ENCODE measurements at regions not wholly inside any gene's neighbourhood (a gene's known extent, or its start where the extent isn't known, plus 50 kb on each side); places are given as distances from the start of the nearest gene placed in this dataset.

- H3K4me1 ChIP-seq (replicated peaks in 1 of 2): no peaks in the 10 kb centered on the region
- H3K4me3 ChIP-seq: no peak overlapping the region
- no peak overlapping the region for H3K27ac ChIP-seq
- 0 to 100% (median 50%) methylated on average over 1 to 2 of the region's 2 CpGs; no CpG with 5 or more reads in 5 of the 10 experiments for WGBS, 10 experiments
- peak in 1 of 8 experiments; percentile 81 for ATAC-seq (replicated peaks in 6 of 8)
- in situ Hi-C loops (cut with MboI; ENCODE audit: low pct_unique_long_range_greater_than_20kb in 2 of 9, low sequenced_read_pairs in 9 of 9, unreplicated experiment in 9 of 9): loop anchor here in 1 of 9 experiments (25.0 kb wide), 1 partner anchor 127 kb away; no protein-coding TSS in a partner anchor
These were observed 648.4 kb upstream of the HTR2C start for GRCh38 chrX:113935518-113935917.

DNA sequence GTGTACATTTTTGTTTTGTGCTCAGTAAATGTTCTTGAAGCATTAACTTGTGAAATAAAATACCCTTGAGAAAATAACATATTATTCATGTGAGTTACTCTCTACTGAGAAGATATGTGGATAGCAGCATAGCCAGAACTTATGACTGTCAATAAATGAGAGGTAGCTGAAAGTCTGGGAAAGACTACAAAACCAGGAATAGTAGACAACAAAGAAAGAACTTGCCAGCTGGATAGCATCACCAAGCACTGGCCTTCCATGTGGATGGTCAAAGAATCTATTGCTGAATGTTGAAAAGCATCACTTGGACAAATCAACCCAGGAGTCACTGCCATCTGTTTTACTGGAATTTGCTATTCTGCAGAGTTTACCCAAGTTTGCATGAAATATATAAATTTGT, 650.0 kb upstream of the HTR2C start:
- ATAC-seq (replicated peaks in 6 of 8): no peak
- in situ Hi-C loops (cut with MboI; ENCODE audit: low pct_unique_long_range_greater_than_20kb in 2 of 9, low sequenced_read_pairs in 9 of 9, unreplicated experiment in 9 of 9): loop anchor here in 1 of 9 experiments (25.0 kb wide), 1 partner anchor 128 kb away; no protein-coding TSS in a partner anchor

DNA sequence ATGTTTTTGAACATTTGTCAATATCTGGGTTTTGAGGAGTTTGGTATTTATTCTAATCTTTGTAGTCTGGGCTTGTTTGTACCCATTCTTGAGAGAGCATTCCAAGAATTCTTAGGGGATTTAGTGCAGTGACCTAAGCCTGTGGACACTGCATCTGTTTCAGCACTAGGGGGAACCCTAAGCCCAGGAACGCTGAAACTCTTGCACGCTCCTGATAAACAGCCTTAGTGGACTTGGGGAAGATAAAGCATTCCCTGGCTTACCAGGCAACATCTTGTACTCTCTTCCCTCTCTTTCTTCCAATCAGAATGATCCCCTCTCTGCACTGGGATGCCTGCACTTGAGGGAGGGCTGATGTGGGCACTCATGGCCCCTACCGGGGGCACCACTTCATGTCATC, 654.9 kb upstream of the HTR2C start:
- in situ Hi-C loops (cut with MboI; ENCODE audit: low pct_unique_long_range_greater_than_20kb in 2 of 9, low sequenced_read_pairs in 9 of 9, unreplicated experiment in 9 of 9): loop anchor here in 1 of 9 experiments (25.0 kb wide), 1 partner anchor 133 kb away; no protein-coding TSS in a partner anchor
- 20% methylated on average over 2 of the region's 3 CpGs; no CpG with 5 or more reads in 9 of the 10 experiments for WGBS, 10 experiments
- Histone ChIP-seq H3K4me3 (no peak overlapping the region), H3K27ac (no peak overlapping the region), H3K4me1 (replicated peaks in 1 of 2) (no peaks in the 10 kb centered on the region)
- ATAC-seq (replicated peaks in 6 of 8): peak in 6 of 8 experiments; percentile 64 to 93 (median 70)

More for the DNA sequence above, 650.0 kb upstream of the HTR2C start:
- no peak overlapping the region for H3K27ac ChIP-seq
- H3K4me1 ChIP-seq (replicated peaks in 1 of 2): no peaks in the 10 kb centered on the region
- no peak overlapping the region for H3K4me3 ChIP-seq

DNA sequence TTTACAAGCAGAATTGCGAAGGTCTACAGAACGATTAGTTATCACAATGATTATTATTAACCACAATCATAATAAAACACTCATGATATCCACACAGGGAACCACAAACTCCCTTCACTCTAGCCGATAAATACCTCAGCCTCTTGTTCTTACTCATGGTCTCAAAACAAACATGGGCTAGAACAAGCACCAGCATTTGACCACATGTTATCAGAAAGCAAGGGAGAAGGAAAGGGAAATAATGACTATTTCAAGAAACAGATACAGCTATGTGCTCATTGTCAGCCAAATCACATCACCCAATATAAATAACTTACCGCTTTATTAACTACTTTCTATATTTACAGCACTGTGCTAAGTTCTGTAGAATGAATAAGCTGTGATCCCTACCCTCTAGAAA, 663.2 kb upstream of the HTR2C start:
- 0 to 100% (median 80%) methylated on average over 1 to 4 of the region's 4 CpGs; no CpG with 5 or more reads in 5 of the 10 experiments for WGBS, 10 experiments

GRCh38 chrX:113919387-113919786, 664.5 kb upstream of the HTR2C start:
- Histone ChIP-seq H3K4me3 (no peak overlapping the region), H3K4me1 (replicated peaks in 1 of 2) (no peaks in the 10 kb centered on the region), H3K27ac (no peak overlapping the region)
- no peak for ATAC-seq (replicated peaks in 6 of 8)
- WGBS, 10 experiments: 17 to 83% (median 75%) methylated on average over 1 to 3 of the region's 4 CpGs; no CpG with 5 or more reads in 6 of the 10 experiments
- in situ Hi-C loops (cut with MboI; ENCODE audit: low pct_unique_long_range_greater_than_20kb in 2 of 9, low sequenced_read_pairs in 9 of 9, unreplicated experiment in 9 of 9): no loop called here

More for the DNA sequence above, 663.2 kb upstream of the HTR2C start:
- no peak for ATAC-seq (replicated peaks in 6 of 8)
- Histone ChIP-seq H3K4me3 (no peak overlapping the region), H3K4me1 (replicated peaks in 1 of 2) (no peaks in the 10 kb centered on the region), H3K27ac (no peak overlapping the region)
- in situ Hi-C loops (cut with MboI; ENCODE audit: low pct_unique_long_range_greater_than_20kb in 2 of 9, low sequenced_read_pairs in 9 of 9, unreplicated experiment in 9 of 9): no loop called here

GRCh38 chrX:113906168-113906567, 677.7 kb upstream of the HTR2C start:
- in situ Hi-C loops (cut with MboI; ENCODE audit: low pct_unique_long_range_greater_than_20kb in 2 of 9, low sequenced_read_pairs in 9 of 9, unreplicated experiment in 9 of 9): no loop called here
- H3K4me1 ChIP-seq (replicated peaks in 1 of 2): no peaks in the 10 kb centered on the region
- ATAC-seq (replicated peaks in 6 of 8): peak in 1 of 8 experiments; percentile 26
- H3K4me3 ChIP-seq: no peak overlapping the region
- H3K27ac ChIP-seq: no peak overlapping the region

DNA sequence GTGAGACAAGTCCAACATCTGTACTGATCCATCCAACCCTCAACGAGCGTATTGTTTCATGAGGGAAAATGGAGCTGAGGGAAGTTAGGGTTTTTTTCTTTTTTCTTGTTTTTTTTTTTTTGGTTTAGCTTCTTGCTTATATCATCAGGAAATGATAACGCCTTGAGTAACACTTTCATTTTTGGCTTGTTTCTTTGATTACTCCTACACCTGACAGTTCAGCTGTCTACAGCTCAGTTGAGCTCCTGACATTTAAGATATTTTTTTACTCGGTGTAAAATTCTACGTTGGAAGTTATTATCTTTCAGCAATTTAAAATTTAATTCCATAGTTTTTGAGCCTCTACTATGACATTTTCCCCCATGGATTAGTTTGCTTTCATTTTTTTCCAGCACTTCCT, 691.0 kb upstream of the HTR2C start:
- H3K4me3 ChIP-seq: no peak overlapping the region
- no peaks in the 10 kb centered on the region for H3K4me1 ChIP-seq (replicated peaks in 1 of 2)
- 42 to 100% (median 75%) methylated on average over 1 to 5 of the region's 5 CpGs; no CpG with 5 or more reads in 3 of the 10 experiments for WGBS, 10 experiments
- H3K27ac ChIP-seq: no peak overlapping the region
- no peak for ATAC-seq (replicated peaks in 6 of 8)
- in situ Hi-C loops (cut with MboI; ENCODE audit: low pct_unique_long_range_greater_than_20kb in 2 of 9, low sequenced_read_pairs in 9 of 9, unreplicated experiment in 9 of 9): no loop called here

DNA sequence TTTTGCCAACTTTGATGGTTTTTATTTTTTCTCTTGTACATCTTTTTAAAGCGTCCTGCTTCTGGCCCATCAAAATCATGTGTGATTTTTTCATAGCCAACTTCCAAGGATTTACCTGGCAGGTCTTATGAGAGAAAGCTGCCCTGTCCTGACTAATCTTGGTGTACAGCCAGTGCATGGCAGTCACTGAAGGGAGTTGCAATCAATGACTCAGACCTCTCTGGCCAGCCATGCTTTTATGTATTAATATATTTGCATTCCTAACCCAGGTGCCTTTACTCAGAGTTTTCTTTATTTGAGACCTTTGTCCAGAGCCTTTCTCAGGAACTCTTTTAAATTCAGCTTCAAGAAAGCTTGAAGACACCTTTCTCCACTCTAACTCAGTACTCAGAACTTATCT, 691.5 kb upstream of the HTR2C start:
- no peak overlapping the region for H3K4me3 ChIP-seq
- in situ Hi-C loops (cut with MboI; ENCODE audit: low pct_unique_long_range_greater_than_20kb in 2 of 9, low sequenced_read_pairs in 9 of 9, unreplicated experiment in 9 of 9): no loop called here
- H3K4me1 ChIP-seq (replicated peaks in 1 of 2): no peaks in the 10 kb centered on the region
- WGBS, 10 experiments: 8 to 86% (median 50%) methylated on average over 1 of the region's 1 CpG; no CpG with 5 or more reads in 6 of the 10 experiments
- peak in 2 of 8 experiments; percentile 35 to 75 for ATAC-seq (replicated peaks in 6 of 8)
- H3K27ac ChIP-seq: no peak overlapping the region

DNA sequence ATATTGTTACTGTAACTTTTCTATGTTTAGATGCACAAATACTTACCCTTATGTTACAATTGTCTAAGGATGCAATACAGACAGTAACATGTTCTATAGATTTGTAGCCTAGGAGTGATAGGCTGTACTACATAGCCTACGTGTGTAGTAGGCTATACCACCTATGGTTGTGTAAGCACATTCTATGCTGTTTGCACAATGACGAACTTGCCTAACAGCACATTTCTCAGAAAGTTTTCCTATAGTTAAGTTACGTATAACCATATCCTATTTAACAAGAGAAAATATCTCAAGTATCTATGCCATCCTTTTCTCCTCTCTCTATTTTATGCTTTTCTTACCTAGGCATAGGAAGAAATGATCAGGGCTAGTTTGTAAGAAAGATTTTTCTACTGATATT, 710.8 kb upstream of the HTR2C start:
- WGBS, 10 experiments: 57 to 100% (median 81%) methylated on average over 1 to 3 of the region's 3 CpGs; no CpG with 5 or more reads in 6 of the 10 experiments
- Histone ChIP-seq H3K4me1 (replicated peaks in 1 of 2) (no peaks in the 10 kb centered on the region), H3K4me3 (no peak overlapping the region), H3K27ac (no peak overlapping the region)
- in situ Hi-C loops (cut with MboI; ENCODE audit: low pct_unique_long_range_greater_than_20kb in 2 of 9, low sequenced_read_pairs in 9 of 9, unreplicated experiment in 9 of 9): no loop called here
- ATAC-seq (replicated peaks in 6 of 8): no peak

DNA sequence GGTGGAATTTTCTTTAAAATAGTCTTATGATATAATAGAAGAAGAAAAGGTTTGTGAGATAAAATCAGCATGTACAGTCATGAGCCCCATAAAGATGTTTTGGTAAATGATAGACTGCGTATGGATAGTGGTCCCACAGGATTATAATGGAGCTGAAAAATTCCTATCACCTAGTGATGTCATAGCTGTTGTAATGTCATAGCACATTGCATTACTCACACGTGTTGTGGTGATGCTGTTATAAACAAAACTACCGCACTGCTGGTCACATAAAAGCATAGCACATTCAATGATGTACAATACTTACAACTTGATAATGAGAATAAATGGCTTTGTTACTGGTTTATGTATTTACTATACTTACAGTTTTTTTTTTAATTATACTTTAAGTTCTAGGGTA, 715.2 kb upstream of the HTR2C start:
- H3K4me1 ChIP-seq (replicated peaks in 1 of 2): no peaks in the 10 kb centered on the region
- peak in 3 of 8 experiments; percentile 21 to 65 (median 34) for ATAC-seq (replicated peaks in 6 of 8)
- no peak overlapping the region for H3K27ac ChIP-seq
- in situ Hi-C loops (cut with MboI; ENCODE audit: low pct_unique_long_range_greater_than_20kb in 2 of 9, low sequenced_read_pairs in 9 of 9, unreplicated experiment in 9 of 9): no loop called here
- WGBS, 10 experiments: 0 to 83% (median 9%) methylated on average over 1 to 3 of the region's 3 CpGs; no CpG with 5 or more reads in 6 of the 10 experiments
- H3K4me3 ChIP-seq: no peak overlapping the region

- H3K27ac ChIP-seq: no peak overlapping the region
- H3K4me1 ChIP-seq (replicated peaks in 1 of 2): no peaks in the 10 kb centered on the region
- 0 to 33% (median 7%) methylated on average over 1 to 5 of the region's 5 CpGs; no CpG with 5 or more reads in 5 of the 10 experiments for WGBS, 10 experiments
- in situ Hi-C loops (cut with MboI; ENCODE audit: low pct_unique_long_range_greater_than_20kb in 2 of 9, low sequenced_read_pairs in 9 of 9, unreplicated experiment in 9 of 9): no loop called here
- no peak overlapping the region for H3K4me3 ChIP-seq
- ATAC-seq (replicated peaks in 6 of 8): peak in 5 of 8 experiments; percentile 28 to 55 (median 30)
These were observed 715.7 kb upstream of the HTR2C start for GRCh38 chrX:113868177-113868576.

- in situ Hi-C loops (cut with MboI; ENCODE audit: low pct_unique_long_range_greater_than_20kb in 2 of 9, low sequenced_read_pairs in 9 of 9, unreplicated experiment in 9 of 9): no loop called here
- no peak overlapping the region for H3K4me3 ChIP-seq
- ATAC-seq (replicated peaks in 6 of 8): peak in 3 of 8 experiments; percentile 34 to 84 (median 73)
- no peaks in the 10 kb centered on the region for H3K4me1 ChIP-seq (replicated peaks in 1 of 2)
- no peak overlapping the region for H3K27ac ChIP-seq
These were observed 734.5 kb upstream of the HTR2C start for GRCh38 chrX:113849408-113849807.

GRCh38 chrX:113833096-113834055, 750.5 kb upstream of the HTR2C start:
- in situ Hi-C loops (cut with MboI; ENCODE audit: low pct_unique_long_range_greater_than_20kb in 2 of 9, low sequenced_read_pairs in 9 of 9, unreplicated experiment in 9 of 9): no loop called here

More at GRCh38 chrX:113833096-113834055, 750.5 kb upstream of the HTR2C start:
- ATAC-seq (replicated peaks in 6 of 8): no peak
- H3K4me1 ChIP-seq (replicated peaks in 1 of 2): no peaks in the 10 kb centered on the region
- H3K27ac ChIP-seq: no peak overlapping the region
- WGBS, 10 experiments: 24 to 100% (median 95%) methylated on average over 1 to 6 of the region's 8 CpGs; no CpG with 5 or more reads in 5 of the 10 experiments
- no peak overlapping the region for H3K4me3 ChIP-seq

Data from motor neuron (in vitro differentiated cells).